ENCODE measurements at regions not wholly inside any gene's neighbourhood (a gene's known extent, or its start where the extent isn't known, plus 50 kb on each side); places are given as distances from the start of the nearest gene placed in this dataset.

GRCh38 chr11:43547430-43547831 lies 133.1 kb upstream of the HSD17B12 start:
- H3K79me2 ChIP-seq (replicated peaks; ENCODE audit: insufficient read depth, low read length): no peaks in the 10 kb centered on the region
- H3K9me3 ChIP-seq (ENCODE audit: low read length): no peaks in the 10 kb centered on the region
- no peak for TF ChIP-seq TAF1 (IDR thresholded peaks at IDR 0.05; ENCODE audit: low read depth)
- no peak overlapping the region for H3K4me2 ChIP-seq (ENCODE audit: low read length)
- H3K9me2 ChIP-seq (ENCODE audit: insufficient read depth, low read length): no peaks in the 10 kb centered on the region
- H4K20me1 ChIP-seq (ENCODE audit: insufficient read depth): no peaks in the 10 kb centered on the region
- H3K36me3 ChIP-seq (ENCODE audit: insufficient read depth, low read length): no peaks in the 10 kb centered on the region
- H3K27me3 ChIP-seq (ENCODE audit: insufficient read depth, low read depth, low read length): no peaks in the 10 kb centered on the region
- H3F3A ChIP-seq (ENCODE audit: insufficient read depth, low read length, poor library complexity, severe bottlenecking): no peaks in the 10 kb centered on the region
- H3K27ac ChIP-seq (ENCODE audit: low read length): no peak overlapping the region
- no peak overlapping the region for H2AFZ ChIP-seq (ENCODE audit: low read depth, low read length)
- H3K4me3 ChIP-seq (ENCODE audit: low read length): no peak overlapping the region
- no peak overlapping the region for H3K9ac ChIP-seq (ENCODE audit: low read length)

GRCh38 chr11:43547889-43548381 lies 132.6 kb upstream of the HSD17B12 start:
- H3K27ac ChIP-seq (ENCODE audit: low read length): no peak overlapping the region

More at GRCh38 chr11:43547889-43548381, 132.6 kb upstream of the HSD17B12 start:
- H3K36me3 ChIP-seq (ENCODE audit: insufficient read depth, low read length): no peaks in the 10 kb centered on the region
- H2AFZ ChIP-seq (ENCODE audit: low read depth, low read length): no peak overlapping the region
- H3K79me2 ChIP-seq (replicated peaks; ENCODE audit: insufficient read depth, low read length): no peaks in the 10 kb centered on the region
- no peaks in the 10 kb centered on the region for H3F3A ChIP-seq (ENCODE audit: insufficient read depth, low read length, poor library complexity, severe bottlenecking)
- no peak overlapping the region for H3K9ac ChIP-seq (ENCODE audit: low read length)
- no peak overlapping the region for H3K4me2 ChIP-seq (ENCODE audit: low read length)
- H3K9me3 ChIP-seq (ENCODE audit: low read length): no peaks in the 10 kb centered on the region
- H3K9me2 ChIP-seq (ENCODE audit: insufficient read depth, low read length): no peaks in the 10 kb centered on the region
- H3K4me3 ChIP-seq (ENCODE audit: low read length): no peak overlapping the region
- H3K27me3 ChIP-seq (ENCODE audit: insufficient read depth, low read depth, low read length): no peaks in the 10 kb centered on the region
- no peaks in the 10 kb centered on the region for H4K20me1 ChIP-seq (ENCODE audit: insufficient read depth)
- TF ChIP-seq SMC3 (conservative IDR thresholded peaks at IDR 0.05; ENCODE audit: poor library complexity): no peak
- no peak for TF ChIP-seq CTCF (IDR thresholded peaks at IDR 0.05; ENCODE audit: poor library complexity, severe bottlenecking)
- TF ChIP-seq TAF1 (IDR thresholded peaks at IDR 0.05; ENCODE audit: low read depth): no peak
- TF ChIP-seq POLR2AphosphoS5 (IDR thresholded peaks at IDR 0.05): no peak
- no peak for TF ChIP-seq EP300 (conservative IDR thresholded peaks at IDR 0.05; ENCODE audit: poor library complexity, severe bottlenecking)
- no peak for TF ChIP-seq REST (IDR thresholded peaks at IDR 0.05; ENCODE audit: borderline replicate concordance)
- no peak for TF ChIP-seq EZH2 (IDR thresholded peaks at IDR 0.05; ENCODE audit: borderline replicate concordance, insufficient read depth, low read length, poor library complexity, severe bottlenecking)
- no peak for TF ChIP-seq MXI1 (conservative IDR thresholded peaks at IDR 0.05; ENCODE audit: poor library complexity, severe bottlenecking)
- TF ChIP-seq RAD21 (conservative IDR thresholded peaks at IDR 0.05): no peak
